ENCODE measurements at regions not wholly inside any gene's neighbourhood (a gene's known extent, or its start where the extent isn't known, plus 50 kb on each side); places are given as distances from the start of the nearest gene placed in this dataset.

DNA sequence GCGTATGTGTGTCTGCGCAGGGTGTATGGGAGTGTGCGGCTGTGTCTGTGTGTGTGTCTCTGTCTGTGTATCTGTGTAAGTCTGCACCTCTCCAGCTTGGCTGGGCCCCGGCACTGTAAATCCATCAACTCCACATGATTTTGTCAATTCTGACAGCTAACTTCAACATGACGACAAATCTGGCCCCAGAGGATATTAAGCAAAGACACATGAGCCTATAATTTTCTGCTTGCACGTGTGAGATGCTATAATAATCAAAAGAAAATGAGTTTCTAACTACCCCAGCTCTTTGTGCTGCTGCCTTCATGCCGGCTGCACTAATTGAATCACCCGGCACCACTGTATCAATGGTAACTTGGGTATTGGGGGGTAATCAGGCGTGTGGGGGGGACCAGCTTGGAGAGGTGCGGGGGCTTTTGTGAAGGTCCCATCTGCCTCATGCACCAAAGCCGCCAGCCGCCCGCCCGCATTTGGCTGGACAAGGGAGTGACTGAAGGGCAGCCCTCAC, 57.6 kb upstream of the LHX1 start:
- no peaks in the 10 kb centered on the region for H4K20me1 ChIP-seq (replicated peaks; ENCODE audit: insufficient read depth)
- no peak overlapping the region for H3K4me3 ChIP-seq
- no peaks in the 10 kb centered on the region for H3K36me3 ChIP-seq (ENCODE audit: insufficient read depth)
- Mint-ChIP-seq H3K4me3 (no peak overlapping the region), H3K27me3 (ENCODE audit: insufficient read depth, low read depth, poor library complexity) (peaks cover 3% of the 10 kb centered on the region), H3K36me3 (ENCODE audit: low read depth) (peaks cover 2% of the 10 kb centered on the region; the same call in 1 of the 3 replicates), H3K4me1 (peaks cover 9% of the 10 kb centered on the region), H3K27ac (no peak overlapping the region), H3K9me3 (peaks cover 15% of the 10 kb centered on the region)
- no peaks in the 10 kb centered on the region for H3K27me3 ChIP-seq (ENCODE audit: insufficient read depth)
- no peaks in the 10 kb centered on the region for H3F3A ChIP-seq (replicated peaks; ENCODE audit: low read depth)
- no peak overlapping the region for H2AFZ ChIP-seq
- DNase-seq (ENCODE audit: low spot score): no peak
- no peaks in the 10 kb centered on the region for H3K9me2 ChIP-seq (ENCODE audit: insufficient read depth)
- H3K27ac ChIP-seq (ENCODE audit: low read depth): no peak overlapping the region
- peaks cover 5% of the 10 kb centered on the region; the same call in 1 of the 2 replicates for H3K4me1 ChIP-seq (ENCODE audit: insufficient read depth)
- ATAC-seq: no peak
- no peak for TF ChIP-seq CREB1 (CRISPR knock-in tag; IDR thresholded peaks at IDR 0.05; ENCODE audit: low read depth)
- TF ChIP-seq JUNB (IDR thresholded peaks at IDR 0.05; ENCODE audit: unreplicated experiment): no peak
- TF ChIP-seq STAT1 (IDR thresholded peaks at IDR 0.05; ENCODE audit: unreplicated experiment): no peak
- no peak for TF ChIP-seq POLR2AphosphoS5 (IDR thresholded peaks at IDR 0.05; ENCODE audit: low read depth)
- H3K79me2 ChIP-seq (replicated peaks; ENCODE audit: insufficient read depth): no peaks in the 10 kb centered on the region
- H3K4me2 ChIP-seq: no peak overlapping the region

DNA sequence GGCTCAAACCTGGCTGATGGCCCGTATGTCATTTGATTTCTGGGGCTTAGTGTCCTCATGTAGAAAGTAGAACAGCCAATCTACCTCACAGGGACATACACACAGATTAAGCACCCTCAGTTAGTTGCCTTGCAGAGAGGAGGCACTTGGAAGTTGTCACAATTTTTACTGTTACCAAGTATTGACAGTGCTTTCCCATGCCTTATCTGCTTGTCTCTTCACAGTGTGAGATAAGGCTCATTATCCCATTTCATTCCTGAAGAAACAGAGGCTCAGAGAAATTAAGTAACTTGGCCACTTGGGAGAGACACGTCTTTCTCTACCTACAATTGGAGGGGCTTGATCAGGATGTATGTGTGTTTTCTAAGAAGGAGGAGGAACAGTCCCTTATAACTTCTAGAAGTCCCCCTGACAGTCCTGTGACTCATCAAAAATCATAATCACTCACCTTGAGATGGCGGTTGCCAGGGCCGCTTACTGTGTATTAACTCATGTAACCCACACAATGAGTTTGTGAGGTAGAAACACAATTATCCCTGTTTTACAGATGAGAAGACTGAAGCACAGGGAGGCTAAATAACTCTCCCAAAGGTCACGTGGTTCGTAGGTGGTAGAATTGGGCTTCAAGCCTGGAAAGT, 56.9 kb upstream of the LHX1 start:
- Histone ChIP-seq H3K36me3 (ENCODE audit: insufficient read depth) (no peaks in the 10 kb centered on the region), H3F3A (replicated peaks; ENCODE audit: low read depth) (0 out of 2 replicates have a peak, but pooled peaks cover 4% of the 10 kb centered on the region), H3K4me1 (ENCODE audit: insufficient read depth) (peaks cover 5% of the 10 kb centered on the region; the same call in 1 of the 2 replicates), H4K20me1 (replicated peaks; ENCODE audit: insufficient read depth) (no peaks in the 10 kb centered on the region), H3K79me2 (replicated peaks; ENCODE audit: insufficient read depth) (no peaks in the 10 kb centered on the region), H3K4me2 (no peak overlapping the region), H3K27me3 (ENCODE audit: insufficient read depth) (no peaks in the 10 kb centered on the region), H3K4me3 (no peak overlapping the region), H3K27ac (ENCODE audit: low read depth) (no peak overlapping the region), H3K9me2 (ENCODE audit: insufficient read depth) (no peaks in the 10 kb centered on the region), H2AFZ (no peak overlapping the region)
- H3K9me3 Mint-ChIP-seq: peaks cover 15% of the 10 kb centered on the region
- H3K36me3 Mint-ChIP-seq (ENCODE audit: low read depth): peaks cover 2% of the 10 kb centered on the region; the same call in 1 of the 3 replicates
- H3K27ac Mint-ChIP-seq: no peak overlapping the region
- peaks cover 9% of the 10 kb centered on the region for H3K4me1 Mint-ChIP-seq
- H3K4me3 Mint-ChIP-seq: no peak overlapping the region
- H3K27me3 Mint-ChIP-seq (ENCODE audit: insufficient read depth, low read depth, poor library complexity): peaks cover 3% of the 10 kb centered on the region
- ATAC-seq (no peak), DNase-seq (ENCODE audit: low spot score) (no peak)
- TF ChIP-seq, protein P1, sequence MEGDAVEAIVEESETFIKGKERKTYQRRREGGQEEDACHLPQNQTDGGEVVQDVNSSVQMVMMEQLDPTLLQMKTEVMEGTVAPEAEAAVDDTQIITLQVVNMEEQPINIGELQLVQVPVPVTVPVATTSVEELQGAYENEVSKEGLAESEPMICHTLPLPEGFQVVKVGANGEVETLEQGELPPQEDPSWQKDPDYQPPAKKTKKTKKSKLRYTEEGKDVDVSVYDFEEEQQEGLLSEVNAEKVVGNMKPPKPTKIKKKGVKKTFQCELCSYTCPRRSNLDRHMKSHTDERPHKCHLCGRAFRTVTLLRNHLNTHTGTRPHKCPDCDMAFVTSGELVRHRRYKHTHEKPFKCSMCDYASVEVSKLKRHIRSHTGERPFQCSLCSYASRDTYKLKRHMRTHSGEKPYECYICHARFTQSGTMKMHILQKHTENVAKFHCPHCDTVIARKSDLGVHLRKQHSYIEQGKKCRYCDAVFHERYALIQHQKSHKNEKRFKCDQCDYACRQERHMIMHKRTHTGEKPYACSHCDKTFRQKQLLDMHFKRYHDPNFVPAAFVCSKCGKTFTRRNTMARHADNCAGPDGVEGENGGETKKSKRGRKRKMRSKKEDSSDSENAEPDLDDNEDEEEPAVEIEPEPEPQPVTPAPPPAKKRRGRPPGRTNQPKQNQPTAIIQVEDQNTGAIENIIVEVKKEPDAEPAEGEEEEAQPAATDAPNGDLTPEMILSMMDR (conservative IDR thresholded peaks at IDR 0.05; ENCODE audit: low read depth in 2 of 2): no peak
- TF ChIP-seq ZNF114 (CRISPR knock-in tag; IDR thresholded peaks at IDR 0.05): no peak
- TF ChIP-seq NANOG (IDR thresholded peaks at IDR 0.05; ENCODE audit: borderline replicate concordance): no peak
- no peak for TF ChIP-seq CREB1 (CRISPR knock-in tag; IDR thresholded peaks at IDR 0.05; ENCODE audit: low read depth)
- no peak for TF ChIP-seq JUNB (IDR thresholded peaks at IDR 0.05; ENCODE audit: unreplicated experiment)
- no peak for TF ChIP-seq EZH2phosphoT487 (IDR thresholded peaks at IDR 0.05; ENCODE audit: unreplicated experiment)
- TF ChIP-seq, protein P2, sequence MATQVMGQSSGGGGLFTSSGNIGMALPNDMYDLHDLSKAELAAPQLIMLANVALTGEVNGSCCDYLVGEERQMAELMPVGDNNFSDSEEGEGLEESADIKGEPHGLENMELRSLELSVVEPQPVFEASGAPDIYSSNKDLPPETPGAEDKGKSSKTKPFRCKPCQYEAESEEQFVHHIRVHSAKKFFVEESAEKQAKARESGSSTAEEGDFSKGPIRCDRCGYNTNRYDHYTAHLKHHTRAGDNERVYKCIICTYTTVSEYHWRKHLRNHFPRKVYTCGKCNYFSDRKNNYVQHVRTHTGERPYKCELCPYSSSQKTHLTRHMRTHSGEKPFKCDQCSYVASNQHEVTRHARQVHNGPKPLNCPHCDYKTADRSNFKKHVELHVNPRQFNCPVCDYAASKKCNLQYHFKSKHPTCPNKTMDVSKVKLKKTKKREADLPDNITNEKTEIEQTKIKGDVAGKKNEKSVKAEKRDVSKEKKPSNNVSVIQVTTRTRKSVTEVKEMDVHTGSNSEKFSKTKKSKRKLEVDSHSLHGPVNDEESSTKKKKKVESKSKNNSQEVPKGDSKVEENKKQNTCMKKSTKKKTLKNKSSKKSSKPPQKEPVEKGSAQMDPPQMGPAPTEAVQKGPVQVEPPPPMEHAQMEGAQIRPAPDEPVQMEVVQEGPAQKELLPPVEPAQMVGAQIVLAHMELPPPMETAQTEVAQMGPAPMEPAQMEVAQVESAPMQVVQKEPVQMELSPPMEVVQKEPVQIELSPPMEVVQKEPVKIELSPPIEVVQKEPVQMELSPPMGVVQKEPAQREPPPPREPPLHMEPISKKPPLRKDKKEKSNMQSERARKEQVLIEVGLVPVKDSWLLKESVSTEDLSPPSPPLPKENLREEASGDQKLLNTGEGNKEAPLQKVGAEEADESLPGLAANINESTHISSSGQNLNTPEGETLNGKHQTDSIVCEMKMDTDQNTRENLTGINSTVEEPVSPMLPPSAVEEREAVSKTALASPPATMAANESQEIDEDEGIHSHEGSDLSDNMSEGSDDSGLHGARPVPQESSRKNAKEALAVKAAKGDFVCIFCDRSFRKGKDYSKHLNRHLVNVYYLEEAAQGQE (IDR thresholded peaks at IDR 0.05; ENCODE audit: unreplicated experiment): no peak
- TF ChIP-seq, protein P3, sequence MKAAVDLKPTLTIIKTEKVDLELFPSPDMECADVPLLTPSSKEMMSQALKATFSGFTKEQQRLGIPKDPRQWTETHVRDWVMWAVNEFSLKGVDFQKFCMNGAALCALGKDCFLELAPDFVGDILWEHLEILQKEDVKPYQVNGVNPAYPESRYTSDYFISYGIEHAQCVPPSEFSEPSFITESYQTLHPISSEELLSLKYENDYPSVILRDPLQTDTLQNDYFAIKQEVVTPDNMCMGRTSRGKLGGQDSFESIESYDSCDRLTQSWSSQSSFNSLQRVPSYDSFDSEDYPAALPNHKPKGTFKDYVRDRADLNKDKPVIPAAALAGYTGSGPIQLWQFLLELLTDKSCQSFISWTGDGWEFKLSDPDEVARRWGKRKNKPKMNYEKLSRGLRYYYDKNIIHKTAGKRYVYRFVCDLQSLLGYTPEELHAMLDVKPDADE (IDR thresholded peaks at IDR 0.05): no peak

All from GM23338 (cell line).